H1 (cell line): ENCODE measurements at regions not wholly inside any gene's neighbourhood (a gene's known extent, or its start where the extent isn't known, plus 50 kb on each side); places are given as distances from the start of the nearest gene placed in this dataset.

Source experiments
- CTCF ChIA-PET: fragments of 300-600 bp; sonication (Branson Sonifier 250); formaldehyde crosslinking; loops from one replicate; lab custom pipeline; 2021; ENCODE audit not compliant: partially characterized antibody; lab: Charles Lee
- POLR2A ChIA-PET: fragments of 300-600 bp; sonication (Branson Sonifier 250); formaldehyde crosslinking; loops from one replicate; lab custom pipeline; 2021; ENCODE audit warnings: inconsistent platforms; ENCODE audit not compliant: partially characterized antibody; lab: Charles Lee
- DNase-seq, 2 experiments: peaks; one replicate each; pipeline versions ENCODE4 v3.0.0 to v3.0.0-alpha.2; 2010 to 2022; ENCODE audit warnings: low spot score in 2 of 2, low read depth in 1 of 2, mixed read lengths in 1 of 2
- FAIRE-seq: peaks from 2 replicates; lab custom pipeline; 2011; peaks lifted over from hg19 to GRCh38; lab: Jason Lieb, UNC
- H2AFZ ChIP-seq: 2 replicates; pipeline ENCODE4 v1.8.1; 2012; ENCODE audit warnings: low read length, inconsistent platforms
- H2AK5ac ChIP-seq: 2 replicates; pipeline ENCODE4 v1.6.1; 2013; ENCODE audit warnings: low read depth, low read length
- H2BK120ac ChIP-seq: replicated peaks from 2 replicates; pipeline ENCODE3; 2013; ENCODE audit warnings: low read depth, low read length, inconsistent platforms
- H2BK12ac ChIP-seq: 2 replicates; pipeline ENCODE4 v1.6.1; 2013; ENCODE audit warnings: low read depth, low read length
- H2BK15ac ChIP-seq: 2 replicates; pipeline ENCODE4 v1.6.1; 2013; ENCODE audit warnings: low read length
- H2BK20ac ChIP-seq: 2 replicates; pipeline ENCODE4 v1.6.1; 2013; ENCODE audit warnings: low read length
- H2BK5ac ChIP-seq: 2 replicates; pipeline ENCODE4 v1.6.1; 2013; ENCODE audit warnings: low read depth, low read length
- H3K14ac ChIP-seq: 2 replicates; pipeline ENCODE4 v1.6.1; 2013; ENCODE audit warnings: inconsistent platforms; ENCODE audit not compliant: insufficient read length
- H3K18ac ChIP-seq: 2 replicates; pipeline ENCODE4 v1.6.1; 2013; ENCODE audit warnings: low read length; ENCODE audit errors: extremely low read depth
- H3K23ac ChIP-seq: 2 replicates; pipeline ENCODE4 v1.6.1; 2013; ENCODE audit warnings: inconsistent platforms; ENCODE audit not compliant: insufficient read length
- H3K23me2 ChIP-seq: 2 replicates; pipeline ENCODE4 v1.6.1; 2013; ENCODE audit warnings: low read depth, low read length
- H3K27ac ChIP-seq: 2 replicates; pipeline ENCODE4 v1.6.1; 2011; ENCODE audit warnings: low read depth, low read length, inconsistent platforms
- H3K27me3 ChIP-seq, 4 experiments: replicated peaks in 1 of 4; 1 replicate in 1 of 4; 2 replicates in 3 of 4; pipeline versions ENCODE4 v1.6.1 to v1.8.1; 2011 to 2013; ENCODE audit warnings: low read length in 3 of 4, mild to moderate bottlenecking in 3 of 4, inconsistent platforms in 2 of 4, mixed read lengths in 2 of 4, moderate library complexity in 1 of 4; ENCODE audit not compliant: control insufficient read depth in 3 of 4, insufficient read depth in 3 of 4; ENCODE audit errors: extremely low read depth in 1 of 4
- H3K36me3 ChIP-seq, 4 experiments: 2 replicates each; pipeline versions ENCODE4 v1.6.1 to v1.8.1; 2011 to 2013; ENCODE audit warnings: mild to moderate bottlenecking in 4 of 4, low read length in 3 of 4, moderate library complexity in 2 of 4, control low read depth in 1 of 4, inconsistent platforms in 1 of 4; ENCODE audit not compliant: insufficient read depth in 4 of 4, control insufficient read depth in 2 of 4
- H3K4ac ChIP-seq: replicated peaks from 2 replicates; pipeline ENCODE3; 2013; ENCODE audit warnings: low read length, low read depth, mixed read lengths, inconsistent platforms; ENCODE audit not compliant: insufficient read length
- H3K4me1 ChIP-seq, 4 experiments: replicated peaks in 1 of 4; 1 replicate in 1 of 4; 2 replicates in 3 of 4; pipeline versions ENCODE4 v1.6.1 to v1.8.1; 2011 to 2013; ENCODE audit warnings: low read length in 3 of 4, inconsistent platforms in 2 of 4, mixed read lengths in 1 of 4; ENCODE audit not compliant: insufficient read depth in 4 of 4, control insufficient read depth in 3 of 4
- H3K4me2 ChIP-seq, 2 experiments: 2 replicates each; pipeline versions ENCODE4 v1.6.1 to v1.8.1; 2011 to 2013; ENCODE audit warnings: low read depth in 2 of 2, low read length in 2 of 2, control low read depth in 1 of 2, inconsistent platforms in 1 of 2, mild to moderate bottlenecking in 1 of 2; ENCODE audit not compliant: insufficient read depth in 1 of 2
- H3K4me3 ChIP-seq, 4 experiments: fragments of 200-600, 300-600 bp in 1 of 4; sonication (generic), shearing (Covaris generic), sonication (Bioruptor Twin) in 1 of 4; 2 replicates each; pipeline versions ENCODE4 v1.5.1 to v1.8.1; 2011 to 2016; ENCODE audit warnings: low read length in 4 of 4, low read depth in 3 of 4, control low read depth in 2 of 4, inconsistent platforms in 2 of 4, mild to moderate bottlenecking in 2 of 4, mixed read lengths in 1 of 4, moderate library complexity in 1 of 4; ENCODE audit not compliant: insufficient read depth in 2 of 4; ENCODE audit errors: extremely low read depth in 1 of 4
- H3K56ac ChIP-seq: replicated peaks from 2 replicates; pipeline ENCODE3; 2013; ENCODE audit warnings: low read depth, mild to moderate bottlenecking, mixed read lengths, low read length, inconsistent platforms; ENCODE audit not compliant: insufficient read length
- H3K79me1 ChIP-seq: 2 replicates; pipeline ENCODE4 v1.6.1; 2013; ENCODE audit warnings: low read depth, low read length, control low read depth
- H3K79me2 ChIP-seq, 2 experiments: 2 replicates each; pipeline versions ENCODE4 v1.6.1 to v1.8.1; 2012 to 2013; ENCODE audit warnings: low read length in 2 of 2, mild to moderate bottlenecking in 2 of 2, inconsistent platforms in 1 of 2; ENCODE audit not compliant: insufficient read depth in 2 of 2, control insufficient read depth in 1 of 2
- H3K9ac ChIP-seq, 4 experiments: replicated peaks in 1 of 4; 1 replicate in 1 of 4; 2 replicates in 3 of 4; pipeline versions ENCODE4 v1.6.1 to v1.8.1; 2011 to 2013; ENCODE audit warnings: low read depth in 3 of 4, low read length in 3 of 4, control low read depth in 2 of 4, mild to moderate bottlenecking in 2 of 4, moderate library complexity in 2 of 4, inconsistent platforms in 1 of 4; ENCODE audit errors: extremely low read depth in 1 of 4
- H3K9me3 ChIP-seq, 2 experiments: 2 replicates each; pipeline versions ENCODE4 v1.6.1 to v1.8.1; 2012 to 2013; ENCODE audit warnings: mild to moderate bottlenecking in 2 of 2, moderate library complexity in 2 of 2, control low read depth in 1 of 2, inconsistent platforms in 1 of 2, low read depth in 1 of 2, low read length in 1 of 2, mixed read lengths in 1 of 2; ENCODE audit not compliant: insufficient read depth in 2 of 2
- H4K20me1 ChIP-seq, 2 experiments: replicated peaks in 1 of 2; 2 replicates each; pipeline versions ENCODE3 to v1.8.1; 2011 to 2013; ENCODE audit warnings: inconsistent platforms in 2 of 2, low read length in 2 of 2, mild to moderate bottlenecking in 1 of 2; ENCODE audit not compliant: insufficient read depth in 2 of 2, control insufficient read depth in 1 of 2
- H4K5ac ChIP-seq: 2 replicates; pipeline ENCODE4 v1.6.1; 2013; ENCODE audit warnings: low read length, low read depth, mixed read lengths, inconsistent platforms; ENCODE audit not compliant: insufficient read length
- H4K8ac ChIP-seq: 2 replicates; pipeline ENCODE4 v1.8.0; 2013; ENCODE audit warnings: mild to moderate bottlenecking, moderate library complexity, low read length, inconsistent platforms; ENCODE audit not compliant: insufficient read depth; ENCODE audit errors: extremely low read depth
- H4K91ac ChIP-seq: replicated peaks from 2 replicates; pipeline ENCODE3; 2013; ENCODE audit warnings: low read length, mixed read lengths, inconsistent platforms; ENCODE audit not compliant: insufficient read length
- BCL11A ChIP-seq, 2 experiments: IDR thresholded peaks; one replicate each; pipeline ENCODE4 v1.6.1; 2011; ENCODE audit warnings: low read depth in 2 of 2, low read length in 2 of 2, mild to moderate bottlenecking in 2 of 2
- CTBP2 ChIP-seq: IDR thresholded peaks from 2 replicates; pipeline ENCODE4 v1.7.0; 2011; ENCODE audit warnings: borderline replicate concordance, mild to moderate bottlenecking, moderate library complexity, mixed read lengths, low read length; ENCODE audit not compliant: insufficient read depth, insufficient read length
- SIX5 ChIP-seq: IDR thresholded peaks from 2 replicates; pipeline ENCODE4 v1.6.1; 2011; ENCODE audit warnings: mild to moderate bottlenecking, low read depth, low read length
- TCF12 ChIP-seq: IDR thresholded peaks from 2 replicates; pipeline ENCODE4 v1.6.1; 2011; ENCODE audit warnings: low read depth, mild to moderate bottlenecking, low read length
- YY1 ChIP-seq: IDR thresholded peaks from 2 replicates; pipeline ENCODE4 v1.6.1; 2011; ENCODE audit warnings: low read depth, mild to moderate bottlenecking, low read length
- WGBS, 2 experiments: shearing (Covaris generic) in 1 of 2; methylation state at CpG; one replicate each; pipeline versions ENCODE4 v1.1.6 to v1.1.7; 2013 to 2015; ENCODE audit warnings: low lambda C conversion rate in 2 of 2, mixed read lengths in 2 of 2, inconsistent platforms in 1 of 2, low coverage in 1 of 2, missing lambda C conversion rate in 1 of 2; ENCODE audit not compliant: insufficient replicate concordance in 2 of 2, insufficient coverage in 1 of 2, insufficient read length in 1 of 2; ENCODE audit errors: extremely low coverage in 1 of 2, missing lambda C conversion rate in 1 of 2; 5-methylcytosine and 5-hydroxymethylcytosine counted together

DNA sequence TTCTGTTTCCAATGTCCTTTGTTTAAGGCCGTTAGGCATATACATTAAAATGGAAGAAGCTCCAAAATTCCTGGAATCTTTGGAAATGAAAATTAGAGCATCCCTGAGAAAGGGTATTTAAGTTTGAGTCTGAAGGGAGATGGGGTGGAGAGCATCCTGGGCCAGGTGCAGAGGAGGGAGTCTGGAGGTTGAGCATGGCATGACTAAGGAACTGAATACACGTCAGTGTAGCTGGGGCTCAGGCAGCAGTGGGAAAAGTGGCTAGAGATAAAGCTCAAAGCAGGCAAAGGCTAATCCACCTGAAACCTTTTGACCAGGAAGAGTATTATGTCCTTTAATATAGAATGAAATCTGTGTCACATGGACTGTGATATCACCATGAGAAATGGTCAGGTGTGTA, 669.0 kb upstream of the RBFOX1 start:
- Histone ChIP-seq H2AK5ac (no peak overlapping the region), H3K23me2 (no peaks in the 10 kb centered on the region), H3K4me2 (peak overlapping the region; percentile 26 to 43; a peak in 1 of 4 replicates), H3K27ac (no peak overlapping the region), H3K36me3 (no peaks in the 10 kb centered on the region), H2AFZ (no peak overlapping the region), H2BK12ac (no peak overlapping the region), H2BK20ac (no peak overlapping the region), H3K4ac (no peak overlapping the region), H2BK5ac (no peak overlapping the region), H4K20me1 (no peaks in the 10 kb centered on the region), H3K14ac (no peak overlapping the region), H3K79me2 (no peaks in the 10 kb centered on the region), H3K27me3 (no peaks in the 10 kb centered on the region), H3K9ac (no peak overlapping the region), H4K5ac (no peak overlapping the region), H4K91ac (no peak overlapping the region), H2BK15ac (no peak overlapping the region), H3K79me1 (no peaks in the 10 kb centered on the region), H3K4me1 (peaks cover 0 to 11% (median 7%) of the 10 kb centered on the region in 4 experiments; a peak in 3 of 7 replicates), H4K8ac (no peak overlapping the region), H3K9me3 (no peaks in the 10 kb centered on the region), H3K18ac (no peak overlapping the region), H2BK120ac (no peak overlapping the region), H3K56ac (no peak overlapping the region), H3K4me3 (no peak overlapping the region; a peak in 1 of 8 replicates), H3K23ac (no peak overlapping the region)
- ChIA-PET CTCF (no interaction called here), POLR2A (interaction anchor here (1.1 kb wide), 1 partner anchor 19 kb away, joined by 3 read pairs; no protein-coding TSS in a partner anchor)
- 34% methylated on average over 2 of the region's 2 CpGs; no CpG with 5 or more reads in 1 of the 2 experiments for WGBS, 2 experiments
- no peak for TF ChIP-seq YY1
- TF ChIP-seq SIX5 = no peak
- TF ChIP-seq BCL11A (IDR thresholded peaks at IDR 0.05; ENCODE audit: low read depth in 2 of 2, low read length in 2 of 2) = no peak
- no peak for TF ChIP-seq CTBP2
- no peak for TF ChIP-seq TCF12
- FAIRE-seq (no peak), DNase-seq (no peak)
